ENCODE measurements at regions not wholly inside any gene's neighbourhood (a gene's known extent, or its start where the extent isn't known, plus 50 kb on each side); places are given as distances from the start of the nearest gene placed in this dataset.

DNA sequence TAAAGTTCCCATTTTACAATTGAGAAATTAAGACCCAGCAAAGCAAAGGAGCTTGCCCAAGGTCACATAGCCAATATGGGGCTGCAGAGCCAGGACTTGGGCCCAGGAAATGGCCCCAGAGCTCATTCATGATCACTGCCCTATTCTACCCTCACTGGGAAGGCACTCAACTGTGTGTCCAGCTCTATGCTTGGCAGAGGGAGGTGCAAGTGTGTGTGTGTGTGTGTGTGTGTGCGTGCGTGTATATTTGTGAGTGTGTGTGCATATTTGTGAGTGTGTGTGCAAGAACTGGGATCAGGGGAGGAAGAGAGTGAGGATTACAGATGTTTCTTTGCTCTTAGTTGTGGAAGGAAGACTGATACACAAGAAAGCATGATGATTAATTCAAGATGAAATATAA lies 151.2 kb upstream of the CRY1 start:
- TF ChIP-seq CTCF (conservative IDR thresholded peaks at IDR 0.05 in 1 of 2, IDR thresholded peaks at IDR 0.05 in 1 of 2; ENCODE audit: low read depth in 1 of 2, low read length in 2 of 2) (no peak), EZH2 (IDR thresholded peaks at IDR 0.05; ENCODE audit: low read length, missing control alignments) (no peak)
- Histone ChIP-seq H3K9me3 (ENCODE audit: control insufficient read depth, insufficient read depth, low read depth, low read length) (no peaks in the 10 kb centered on the region), H3K36me3 (ENCODE audit: control insufficient read depth, insufficient read depth, low read length) (no peaks in the 10 kb centered on the region), H3K4me2 (ENCODE audit: extremely low read depth, insufficient read depth, low read length) (no peak overlapping the region), H3K9ac (ENCODE audit: insufficient read depth, low read length) (no peak overlapping the region), H3K4me1 (ENCODE audit: control insufficient read depth, extremely low read depth, insufficient read depth, low read length) (no peaks in the 10 kb centered on the region), H3K27ac (ENCODE audit: insufficient read depth, low read length) (no peak overlapping the region), H3K27me3 (ENCODE audit: control insufficient read depth, insufficient read depth, low read length) (no peaks in the 10 kb centered on the region), H3K79me2 (ENCODE audit: control insufficient read depth, insufficient read depth, low read length) (no peaks in the 10 kb centered on the region), H3K4me3 (replicated peaks in 1 of 4; ENCODE audit: control extremely low read depth in 1 of 4, insufficient read depth in 1 of 4, low read depth in 3 of 4, low read length in 4 of 4) (no peak overlapping the region), H4K20me1 (ENCODE audit: control insufficient read depth, extremely low read depth, insufficient read depth, low read length) (no peaks in the 10 kb centered on the region), H2AFZ (ENCODE audit: low read length) (no peak overlapping the region)
- DNase-seq (ENCODE audit: low read depth in 2 of 2) = no peak

DNA sequence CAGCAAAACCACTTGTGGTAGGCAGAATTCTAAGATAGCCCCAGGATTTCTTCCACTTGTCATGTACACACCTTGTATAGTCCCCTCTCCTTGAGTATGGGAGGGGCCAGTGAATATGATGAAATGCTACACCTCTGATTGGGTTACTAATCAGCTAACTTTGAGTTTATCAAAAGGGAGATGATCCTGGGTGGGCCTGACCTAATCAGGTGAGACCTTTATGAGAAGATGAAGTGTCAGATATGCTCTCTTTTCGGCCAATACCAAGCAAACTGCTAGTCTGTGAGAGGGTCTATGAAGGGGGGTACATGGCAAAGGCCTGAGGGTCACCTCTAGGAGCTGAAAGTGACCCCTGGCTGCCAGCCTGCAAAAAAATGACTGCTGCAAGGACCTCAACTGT lies 154.3 kb upstream of the CRY1 start:
- Histone ChIP-seq H3K79me2 (ENCODE audit: control insufficient read depth, insufficient read depth, low read length) (no peaks in the 10 kb centered on the region), H3K4me2 (ENCODE audit: extremely low read depth, insufficient read depth, low read length) (no peak overlapping the region), H3K27ac (ENCODE audit: insufficient read depth, low read length) (no peak overlapping the region), H3K36me3 (ENCODE audit: control insufficient read depth, insufficient read depth, low read length) (no peaks in the 10 kb centered on the region), H4K20me1 (ENCODE audit: control insufficient read depth, extremely low read depth, insufficient read depth, low read length) (no peaks in the 10 kb centered on the region), H3K9ac (ENCODE audit: insufficient read depth, low read length) (no peak overlapping the region), H3K4me1 (ENCODE audit: control insufficient read depth, extremely low read depth, insufficient read depth, low read length) (no peaks in the 10 kb centered on the region), H2AFZ (ENCODE audit: low read length) (no peak overlapping the region), H3K4me3 (replicated peaks in 1 of 4; ENCODE audit: control extremely low read depth in 1 of 4, insufficient read depth in 1 of 4, low read depth in 3 of 4, low read length in 4 of 4) (no peak overlapping the region), H3K27me3 (ENCODE audit: control insufficient read depth, insufficient read depth, low read length) (no peaks in the 10 kb centered on the region), H3K9me3 (ENCODE audit: control insufficient read depth, insufficient read depth, low read depth, low read length) (no peaks in the 10 kb centered on the region)
- TF ChIP-seq EZH2 (IDR thresholded peaks at IDR 0.05; ENCODE audit: low read length, missing control alignments) = no peak
- TF ChIP-seq CTCF (conservative IDR thresholded peaks at IDR 0.05 in 1 of 2, IDR thresholded peaks at IDR 0.05 in 1 of 2; ENCODE audit: low read depth in 1 of 2, low read length in 2 of 2) = no peak
- DNase-seq (ENCODE audit: low read depth in 2 of 2) = no peak

DNA sequence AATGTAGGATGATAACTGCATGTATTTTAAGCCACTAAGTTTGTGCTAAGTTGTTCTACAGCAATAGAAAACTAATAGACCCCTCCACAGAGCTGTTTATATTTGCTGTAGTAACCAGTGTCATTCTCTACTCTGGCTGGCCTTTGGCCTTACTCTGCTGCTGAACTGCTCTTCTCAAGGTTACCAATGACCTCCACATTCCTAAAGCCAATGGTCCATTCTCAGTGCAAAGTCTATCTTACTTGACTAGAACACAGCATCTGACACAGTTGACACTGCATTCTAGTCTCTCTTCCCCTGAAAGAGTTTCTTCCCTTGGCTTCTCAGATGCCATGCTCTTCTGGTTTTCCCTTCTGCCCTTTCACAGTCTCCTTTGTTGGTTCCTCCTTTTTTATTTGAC lies 154.8 kb upstream of the CRY1 start:
- Histone ChIP-seq H4K20me1 (ENCODE audit: control insufficient read depth, extremely low read depth, insufficient read depth, low read length) (no peaks in the 10 kb centered on the region), H3K9me3 (ENCODE audit: control insufficient read depth, insufficient read depth, low read depth, low read length) (no peaks in the 10 kb centered on the region), H2AFZ (ENCODE audit: low read length) (no peak overlapping the region), H3K79me2 (ENCODE audit: control insufficient read depth, insufficient read depth, low read length) (no peaks in the 10 kb centered on the region), H3K4me3 (replicated peaks in 1 of 4; ENCODE audit: control extremely low read depth in 1 of 4, insufficient read depth in 1 of 4, low read depth in 3 of 4, low read length in 4 of 4) (no peak overlapping the region), H3K4me1 (ENCODE audit: control insufficient read depth, extremely low read depth, insufficient read depth, low read length) (no peaks in the 10 kb centered on the region), H3K27ac (ENCODE audit: insufficient read depth, low read length) (no peak overlapping the region), H3K27me3 (ENCODE audit: control insufficient read depth, insufficient read depth, low read length) (no peaks in the 10 kb centered on the region), H3K4me2 (ENCODE audit: extremely low read depth, insufficient read depth, low read length) (no peak overlapping the region), H3K9ac (ENCODE audit: insufficient read depth, low read length) (no peak overlapping the region), H3K36me3 (ENCODE audit: control insufficient read depth, insufficient read depth, low read length) (no peaks in the 10 kb centered on the region)
- DNase-seq (ENCODE audit: low read depth in 2 of 2) = no peak
- TF ChIP-seq CTCF (conservative IDR thresholded peaks at IDR 0.05 in 1 of 2, IDR thresholded peaks at IDR 0.05 in 1 of 2; ENCODE audit: low read depth in 1 of 2, low read length in 2 of 2) = no peak
- TF ChIP-seq EZH2 (IDR thresholded peaks at IDR 0.05; ENCODE audit: low read length, missing control alignments) = no peak

Data from fibroblast of lung (primary cell).